Upper lobe of right lung (tissue), 1 donor: ENCODE measurements at regions not wholly inside any gene's neighbourhood (a gene's known extent, or its start where the extent isn't known, plus 50 kb on each side); places are given as distances from the start of the nearest gene placed in this dataset.

Source experiments
- ATAC-seq: fragments of 200-7000 bp; cut with Tn5 transposase; one replicate; pipeline ENCODE4 v1.9.1; 2020; ENCODE audit warnings: mild to moderate bottlenecking, moderate library complexity
- DNase-seq: peaks from one replicate; pipeline ENCODE4 v3.0.0-alpha.2; 2020
- H3K27ac ChIP-seq: fragments of 200-600 bp; one replicate; pipeline ENCODE4 v1.8.0; 2022
- H3K27me3 ChIP-seq: fragments of 200-600 bp; one replicate; pipeline ENCODE4 v1.8.0; 2022; ENCODE audit warnings: mild to moderate bottlenecking
- H3K36me3 ChIP-seq: fragments of 200-600 bp; one replicate; pipeline ENCODE4 v1.8.0; 2022
- H3K4me1 ChIP-seq: fragments of 200-600 bp; one replicate; pipeline ENCODE4 v1.8.0; 2022
- H3K4me3 ChIP-seq: fragments of 200-600 bp; one replicate; pipeline ENCODE4 v1.8.0; 2022; ENCODE audit warnings: mild to moderate bottlenecking
- H3K9me3 ChIP-seq: fragments of 200-600 bp; one replicate; pipeline ENCODE4 v1.8.0; 2022
- intact Hi-C: fragments of 100-400 bp; cut with DNase I; formaldehyde crosslinking; loops from one replicate; pipeline ENCODE4 v1.11.0; 2022
- TF ChIP-seq, protein P1 (sequence below): fragments of 200-600 bp; IDR thresholded peaks from one replicate; pipeline ENCODE4 v1.8.0; 2022; ENCODE audit warnings: antibody characterized with exemption
- donor health status: DM: no; HTN: yes; CAD: no; lungs with severe emphysema.

DNA sequence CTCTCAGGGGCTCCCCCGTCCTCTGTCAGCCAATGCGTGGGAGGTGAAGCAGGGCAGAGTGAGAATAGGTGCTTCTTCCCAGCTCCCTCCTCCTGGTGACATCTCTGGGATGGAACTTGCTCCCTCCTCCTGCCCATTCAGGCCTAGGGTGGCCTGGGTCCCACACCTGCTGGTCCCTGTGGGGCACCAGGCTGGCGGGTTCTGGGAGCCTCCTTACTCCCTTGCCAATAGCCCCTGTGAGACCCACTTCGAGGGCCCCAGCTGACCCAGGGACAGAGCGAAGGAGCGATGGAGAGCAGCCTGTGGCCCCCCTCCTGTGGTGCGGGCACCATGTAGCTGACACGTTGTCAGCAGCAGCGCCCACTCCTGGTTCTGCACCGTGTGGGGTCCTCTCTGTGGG is 512.6 kb downstream of the GLRX3 start:
- Histone ChIP-seq H3K9me3 (no peaks in the 10 kb centered on the region), H3K36me3 (no peaks in the 10 kb centered on the region), H3K27ac (no peak overlapping the region), H3K4me3 (no peak overlapping the region), H3K27me3 (no peaks in the 10 kb centered on the region), H3K4me1 (no peaks in the 10 kb centered on the region)
- TF ChIP-seq, protein P1, sequence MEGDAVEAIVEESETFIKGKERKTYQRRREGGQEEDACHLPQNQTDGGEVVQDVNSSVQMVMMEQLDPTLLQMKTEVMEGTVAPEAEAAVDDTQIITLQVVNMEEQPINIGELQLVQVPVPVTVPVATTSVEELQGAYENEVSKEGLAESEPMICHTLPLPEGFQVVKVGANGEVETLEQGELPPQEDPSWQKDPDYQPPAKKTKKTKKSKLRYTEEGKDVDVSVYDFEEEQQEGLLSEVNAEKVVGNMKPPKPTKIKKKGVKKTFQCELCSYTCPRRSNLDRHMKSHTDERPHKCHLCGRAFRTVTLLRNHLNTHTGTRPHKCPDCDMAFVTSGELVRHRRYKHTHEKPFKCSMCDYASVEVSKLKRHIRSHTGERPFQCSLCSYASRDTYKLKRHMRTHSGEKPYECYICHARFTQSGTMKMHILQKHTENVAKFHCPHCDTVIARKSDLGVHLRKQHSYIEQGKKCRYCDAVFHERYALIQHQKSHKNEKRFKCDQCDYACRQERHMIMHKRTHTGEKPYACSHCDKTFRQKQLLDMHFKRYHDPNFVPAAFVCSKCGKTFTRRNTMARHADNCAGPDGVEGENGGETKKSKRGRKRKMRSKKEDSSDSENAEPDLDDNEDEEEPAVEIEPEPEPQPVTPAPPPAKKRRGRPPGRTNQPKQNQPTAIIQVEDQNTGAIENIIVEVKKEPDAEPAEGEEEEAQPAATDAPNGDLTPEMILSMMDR: no peak
- ATAC-seq (no peak), DNase-seq (no peak)
- intact Hi-C loops: no loop called here

DNA sequence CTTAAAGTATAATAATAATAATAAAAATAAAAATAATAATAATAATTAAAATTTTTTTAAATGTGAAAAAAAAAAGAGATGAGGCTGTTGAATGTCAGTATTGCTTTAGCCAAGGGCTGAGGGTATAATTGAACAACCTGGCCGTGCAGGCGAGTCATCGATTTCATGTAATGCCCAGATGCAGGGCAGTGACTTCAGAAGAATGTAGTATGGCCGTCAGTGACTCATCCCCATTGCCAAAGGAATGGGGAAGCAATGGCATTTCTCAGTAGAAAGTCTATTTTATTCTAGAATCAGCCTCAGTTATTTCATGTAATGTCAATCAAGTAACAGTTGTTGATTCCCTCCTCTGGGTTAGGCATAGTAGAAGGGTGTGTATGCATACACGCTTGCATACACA is 516.4 kb downstream of the GLRX3 start:
- Histone ChIP-seq H3K27me3 (no peaks in the 10 kb centered on the region), H3K4me3 (no peak overlapping the region), H3K36me3 (no peaks in the 10 kb centered on the region), H3K4me1 (no peaks in the 10 kb centered on the region), H3K27ac (no peak overlapping the region), H3K9me3 (no peaks in the 10 kb centered on the region)
- ATAC-seq (no peak), DNase-seq (no peak)
- TF ChIP-seq, protein P1: no peak
- intact Hi-C loops: no loop called here

DNA sequence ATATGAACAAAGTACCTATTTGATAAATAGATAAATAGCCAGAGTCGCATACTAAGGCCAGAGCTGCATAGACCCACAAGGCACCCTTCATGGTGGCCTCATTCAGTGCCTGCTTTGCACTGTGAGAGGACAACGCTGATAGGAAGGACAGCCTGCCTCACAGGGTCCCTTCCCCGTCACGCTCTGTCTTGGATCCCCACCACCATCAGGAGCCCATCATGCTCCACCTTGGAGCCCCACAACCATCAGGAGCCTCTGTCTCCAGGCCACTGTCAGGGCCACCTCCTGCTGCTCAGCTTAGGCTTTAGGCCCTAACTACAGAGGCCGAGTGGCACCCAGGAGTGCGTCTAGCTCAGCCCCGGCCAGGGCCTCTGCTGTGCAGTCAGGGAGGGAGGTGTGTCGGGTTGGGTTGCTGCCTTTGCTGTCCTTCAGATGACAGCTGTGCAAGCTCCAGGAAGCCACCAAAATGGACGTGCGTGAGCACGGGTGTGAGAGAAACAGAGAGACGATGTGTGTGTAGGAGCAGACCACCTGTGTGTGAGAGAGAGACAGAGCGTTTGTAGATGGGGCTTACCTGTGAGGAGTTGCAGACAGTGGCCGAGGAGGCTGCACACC is 516.9 kb downstream of the GLRX3 start:
- no peaks in the 10 kb centered on the region for H3K4me1 ChIP-seq
- no peaks in the 10 kb centered on the region for H3K27me3 ChIP-seq
- TF ChIP-seq, protein P1: no peak
- H3K36me3 ChIP-seq: no peaks in the 10 kb centered on the region
- H3K4me3 ChIP-seq: no peak overlapping the region
- intact Hi-C loops: no loop called here
- H3K27ac ChIP-seq: no peak overlapping the region
- H3K9me3 ChIP-seq: no peaks in the 10 kb centered on the region
- ATAC-seq (no peak), DNase-seq (no peak)

DNA sequence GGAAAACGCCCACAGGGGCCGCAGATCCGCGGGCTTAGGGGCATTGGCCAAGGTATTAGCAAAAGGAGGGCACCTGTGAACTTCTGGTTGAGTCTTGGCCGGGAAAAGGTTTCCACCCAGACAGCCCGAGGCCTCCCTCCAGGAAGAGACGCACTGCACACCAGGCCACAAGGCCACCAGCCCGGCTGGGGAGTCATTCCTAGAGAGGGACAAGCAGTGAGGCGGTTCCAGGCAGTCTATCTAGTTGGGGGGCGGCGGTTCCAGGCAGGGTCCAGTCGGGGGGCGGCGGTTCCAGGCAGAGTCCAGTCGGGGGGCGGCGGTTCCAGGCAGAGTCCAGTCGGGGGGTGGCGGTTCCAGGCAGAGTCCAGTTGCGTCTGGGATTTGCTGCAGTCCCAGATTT is 518.5 kb downstream of the GLRX3 start:
- TF ChIP-seq, protein P1: no peak
- Histone ChIP-seq H3K27ac (no peak overlapping the region), H3K9me3 (no peaks in the 10 kb centered on the region), H3K4me1 (no peaks in the 10 kb centered on the region), H3K4me3 (no peak overlapping the region), H3K36me3 (no peaks in the 10 kb centered on the region), H3K27me3 (no peaks in the 10 kb centered on the region)
- ATAC-seq: no peak
- DNase-seq: no peak
- intact Hi-C loops: no loop called here

DNA sequence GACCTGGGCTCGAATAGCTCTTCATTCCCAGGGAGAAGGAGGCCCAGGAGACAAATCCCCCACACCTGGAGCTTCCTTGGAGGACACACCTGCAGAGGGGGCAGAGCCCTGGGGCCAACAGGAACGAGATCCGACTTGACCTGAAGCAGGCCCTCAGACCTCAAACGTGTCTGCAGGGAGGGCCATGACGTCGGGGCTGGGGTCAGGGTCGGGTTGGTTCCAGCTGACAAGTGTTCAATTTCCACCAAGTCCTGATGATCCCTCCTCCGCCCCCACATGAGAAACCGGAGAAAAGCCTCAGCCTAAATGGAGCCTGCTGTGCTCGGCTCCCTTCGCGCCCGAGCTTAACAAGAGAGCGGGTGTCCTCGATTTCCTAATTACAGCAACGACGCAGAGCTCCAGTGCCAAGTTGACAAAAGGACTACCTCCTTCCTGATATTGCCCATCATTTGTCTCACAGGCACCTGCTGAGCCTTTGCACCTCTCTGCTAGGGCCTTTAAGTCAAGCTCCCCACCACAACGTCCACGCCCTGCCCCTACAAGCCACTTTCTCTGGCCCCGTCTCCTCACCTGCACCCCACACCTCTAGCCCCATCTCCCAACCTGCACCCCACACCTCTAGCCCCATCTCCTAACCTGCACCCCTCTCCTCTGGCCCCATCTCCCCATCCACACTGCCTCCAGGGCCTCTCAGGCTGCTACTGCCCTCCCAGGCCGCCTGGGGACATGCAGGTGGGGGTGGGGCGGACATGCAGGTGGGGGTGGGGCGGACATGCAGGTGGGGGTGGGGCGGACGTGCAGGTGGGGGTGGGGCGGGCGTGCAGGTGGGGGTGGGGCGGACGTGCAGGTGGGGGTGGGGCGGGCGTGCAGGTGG is 519.4 kb downstream of the GLRX3 start:
- Histone ChIP-seq H3K4me1 (no peaks in the 10 kb centered on the region), H3K27me3 (no peaks in the 10 kb centered on the region), H3K27ac (no peak overlapping the region), H3K4me3 (no peak overlapping the region), H3K9me3 (no peaks in the 10 kb centered on the region), H3K36me3 (no peaks in the 10 kb centered on the region)
- intact Hi-C loops: no loop called here
- ATAC-seq (no peak), DNase-seq (no peak)
- TF ChIP-seq, protein P1: no peak
